Caco-2 (cell line): ENCODE measurements at regions not wholly inside any gene's neighbourhood (a gene's known extent, or its start where the extent isn't known, plus 50 kb on each side); places are given as distances from the start of the nearest gene placed in this dataset.

Source experiments
- BruUV-seq: library from RNA; stranded (reverse); fragments of 400-500 nt; replicated peaks from 2 replicates; lab custom pipeline; 2021; lab: Mats Ljungman, UMichigan
- CTCF ChIA-PET: fragments of 300-600 bp; sonication (Branson Sonifier 250); formaldehyde crosslinking; loops from one replicate; lab custom pipeline; 2022; ENCODE audit warnings: antibody characterized with exemption; lab: Charles Lee
- POLR2A ChIA-PET: fragments of 300-600 bp; sonication (Branson Sonifier 250); formaldehyde crosslinking; loops from one replicate; lab custom pipeline; 2022; ENCODE audit warnings: antibody characterized with exemption; lab: Charles Lee
- DNase-seq, 2 experiments: peaks; one replicate each; pipeline versions ENCODE4 v3.0.0 to v3.0.0-alpha.2; 2020 to 2022
- H3K27me3 ChIP-seq: replicated peaks from 2 replicates; pipeline ENCODE4 v1.6.0; 2011; ENCODE audit warnings: low read length; ENCODE audit not compliant: control insufficient read depth, insufficient read depth
- H3K36me3 ChIP-seq: 2 replicates; pipeline ENCODE4 v1.5.1; 2011; ENCODE audit warnings: low read length; ENCODE audit not compliant: control insufficient read depth, insufficient read depth
- H3K4me1 ChIP-seq: fragments of 250-450 bp; sonication (Bioruptor Pico); 2 replicates; pipeline ENCODE4 v1.5.1; 2020; ENCODE audit warnings: mild to moderate bottlenecking
- H3K4me3 ChIP-seq: 2 replicates; pipeline ENCODE4 v1.5.1; 2011; ENCODE audit warnings: low read depth, mild to moderate bottlenecking, control low read depth, low read length
- H3K9me3 ChIP-seq: fragments of 250-450 bp; sonication (Bioruptor Pico); 2 replicates; pipeline ENCODE4 v1.5.1; 2020; ENCODE audit warnings: mild to moderate bottlenecking, moderate library complexity
- H3K27ac Mint-ChIP-seq: one replicate; pipeline ENCODE4 v1.8.0; 2022; ENCODE audit warnings: mixed read lengths; ENCODE audit not compliant: unreplicated experiment
- H3K27me3 Mint-ChIP-seq: one replicate; pipeline ENCODE4 v1.8.0; 2022; ENCODE audit warnings: mixed read lengths; ENCODE audit not compliant: insufficient read depth, unreplicated experiment
- H3K36me3 Mint-ChIP-seq: one replicate; pipeline ENCODE4 v1.8.0; 2022; ENCODE audit warnings: mild to moderate bottlenecking, mixed read lengths; ENCODE audit not compliant: insufficient read depth, unreplicated experiment
- H3K4me1 Mint-ChIP-seq: one replicate; pipeline ENCODE4 v1.8.0; 2022; ENCODE audit warnings: low read depth, mixed read lengths; ENCODE audit not compliant: unreplicated experiment
- H3K4me3 Mint-ChIP-seq: one replicate; pipeline ENCODE4 v1.8.0; 2022; ENCODE audit warnings: mild to moderate bottlenecking, moderate library complexity, mixed read lengths; ENCODE audit not compliant: unreplicated experiment
- H3K9me3 Mint-ChIP-seq: one replicate; pipeline ENCODE4 v1.8.0; 2022; ENCODE audit warnings: mixed read lengths; ENCODE audit not compliant: unreplicated experiment
- intact Hi-C: fragments of 100-400 bp; cut with micrococcal nuclease; formaldehyde crosslinking; loops from one replicate; pipeline ENCODE4 v1.10.0; 2022; ENCODE audit not compliant: unreplicated experiment
- TF ChIP-seq, protein P1 (sequence below), 2 experiments: fragments of 200-600 bp in 1 of 2; IDR thresholded peaks; 1 replicate in 1 of 2; 2 replicates in 1 of 2; pipeline versions ENCODE4 v1.5.1 to v1.8.0; 2011 to 2022; ENCODE audit warnings: antibody characterized with exemption in 1 of 2, control low read depth in 1 of 2, inconsistent platforms in 1 of 2, low read depth in 1 of 2, low read length in 1 of 2, mild to moderate bottlenecking in 1 of 2, moderate library complexity in 1 of 2; ENCODE audit not compliant: insufficient read depth in 1 of 2, severe bottlenecking in 1 of 2, unreplicated experiment in 1 of 2

DNA sequence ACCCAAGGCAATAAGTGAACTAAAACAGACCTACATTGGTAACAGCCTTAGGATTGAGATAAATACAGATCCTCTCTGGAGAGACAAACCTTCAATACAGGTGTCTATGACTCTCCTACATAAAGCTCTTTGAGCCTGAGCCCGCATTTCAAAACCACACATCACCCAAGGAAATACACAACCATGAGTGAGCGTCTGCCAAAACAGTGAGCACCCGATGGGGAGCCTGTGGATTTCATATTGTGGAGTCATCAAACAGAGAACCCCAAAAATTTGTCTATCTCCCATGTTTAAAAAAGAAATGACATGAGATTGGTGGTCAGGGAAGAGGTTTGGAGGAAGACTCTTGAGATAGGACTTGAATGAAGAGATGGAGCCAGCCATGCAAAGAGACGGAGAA is 102.2 kb upstream of the LHX1 start:
- H3K9me3 Mint-ChIP-seq: peaks cover 10% of the 10 kb centered on the region
- Histone ChIP-seq H3K9me3 (no peaks in the 10 kb centered on the region; the same call in 1 of the 2 replicates), H3K27me3 (no peaks in the 10 kb centered on the region), H3K4me1 (no peaks in the 10 kb centered on the region), H3K36me3 (no peaks in the 10 kb centered on the region), H3K4me3 (no peak overlapping the region)
- no peak overlapping the region for H3K27ac Mint-ChIP-seq
- ChIA-PET POLR2A (no interaction called here), CTCF (no interaction called here)
- H3K36me3 Mint-ChIP-seq: no peaks in the 10 kb centered on the region
- no peaks in the 10 kb centered on the region for H3K4me1 Mint-ChIP-seq
- H3K4me3 Mint-ChIP-seq: no peak overlapping the region
- intact Hi-C loops: no loop called here
- TF ChIP-seq, protein P1, sequence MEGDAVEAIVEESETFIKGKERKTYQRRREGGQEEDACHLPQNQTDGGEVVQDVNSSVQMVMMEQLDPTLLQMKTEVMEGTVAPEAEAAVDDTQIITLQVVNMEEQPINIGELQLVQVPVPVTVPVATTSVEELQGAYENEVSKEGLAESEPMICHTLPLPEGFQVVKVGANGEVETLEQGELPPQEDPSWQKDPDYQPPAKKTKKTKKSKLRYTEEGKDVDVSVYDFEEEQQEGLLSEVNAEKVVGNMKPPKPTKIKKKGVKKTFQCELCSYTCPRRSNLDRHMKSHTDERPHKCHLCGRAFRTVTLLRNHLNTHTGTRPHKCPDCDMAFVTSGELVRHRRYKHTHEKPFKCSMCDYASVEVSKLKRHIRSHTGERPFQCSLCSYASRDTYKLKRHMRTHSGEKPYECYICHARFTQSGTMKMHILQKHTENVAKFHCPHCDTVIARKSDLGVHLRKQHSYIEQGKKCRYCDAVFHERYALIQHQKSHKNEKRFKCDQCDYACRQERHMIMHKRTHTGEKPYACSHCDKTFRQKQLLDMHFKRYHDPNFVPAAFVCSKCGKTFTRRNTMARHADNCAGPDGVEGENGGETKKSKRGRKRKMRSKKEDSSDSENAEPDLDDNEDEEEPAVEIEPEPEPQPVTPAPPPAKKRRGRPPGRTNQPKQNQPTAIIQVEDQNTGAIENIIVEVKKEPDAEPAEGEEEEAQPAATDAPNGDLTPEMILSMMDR (IDR thresholded peaks at IDR 0.05; ENCODE audit: insufficient read depth in 1 of 2, low read depth in 1 of 2, low read length in 1 of 2, severe bottlenecking in 1 of 2, unreplicated experiment in 1 of 2): no peak
- no TSS peak for BruUV-seq
- no peak for DNase-seq
- peaks cover 10% of the 10 kb centered on the region for H3K27me3 Mint-ChIP-seq

DNA sequence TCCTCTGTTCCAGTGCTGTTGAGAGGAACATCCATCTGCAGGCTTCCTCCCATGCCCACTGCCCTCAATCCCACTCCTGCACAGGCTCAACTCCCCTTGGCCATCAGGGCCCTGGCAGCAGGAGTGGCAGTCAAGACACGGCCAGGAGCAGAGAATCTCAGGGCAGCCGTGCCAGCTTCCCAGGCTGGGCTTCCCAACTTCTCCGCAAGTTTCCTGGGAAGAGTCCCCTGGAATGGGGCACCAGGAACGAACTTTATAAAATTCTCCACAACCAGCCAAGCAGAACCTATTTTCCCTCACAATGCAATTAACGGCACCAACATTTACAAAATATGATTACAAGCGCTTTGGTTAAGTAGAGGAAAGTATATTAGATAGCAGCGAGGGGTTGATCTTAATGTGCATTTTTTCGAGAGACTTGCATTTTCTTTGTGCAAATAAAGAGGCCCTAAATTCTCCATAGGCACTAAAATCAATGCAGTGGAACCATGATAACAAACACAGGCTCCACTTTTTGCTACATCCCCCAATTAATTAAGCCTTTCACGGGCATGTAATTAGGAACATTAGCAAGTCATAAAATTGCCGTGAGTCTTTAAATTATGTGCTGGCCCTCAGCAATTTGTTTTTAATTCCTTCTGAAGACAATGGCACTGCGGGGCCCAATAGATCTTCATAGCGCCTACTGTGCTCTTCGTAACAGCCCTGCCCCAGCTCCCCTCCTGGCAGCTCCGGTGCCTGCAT is 99.9 kb upstream of the LHX1 start:
- Histone ChIP-seq H3K9me3 (no peaks in the 10 kb centered on the region; the same call in 1 of the 2 replicates), H3K27me3 (no peaks in the 10 kb centered on the region), H3K4me1 (no peaks in the 10 kb centered on the region), H3K36me3 (no peaks in the 10 kb centered on the region), H3K4me3 (no peak overlapping the region)
- peaks cover 12% of the 10 kb centered on the region for H3K27me3 Mint-ChIP-seq
- intact Hi-C loops: no loop called here
- no peak for DNase-seq
- POLR2A ChIA-PET: no interaction called here
- no peaks in the 10 kb centered on the region for H3K36me3 Mint-ChIP-seq
- H3K4me1 Mint-ChIP-seq: no peaks in the 10 kb centered on the region
- no peak overlapping the region for H3K27ac Mint-ChIP-seq
- CTCF ChIA-PET: no interaction called here
- TF ChIP-seq, protein P1 (IDR thresholded peaks at IDR 0.05; ENCODE audit: insufficient read depth in 1 of 2, low read depth in 1 of 2, low read length in 1 of 2, severe bottlenecking in 1 of 2, unreplicated experiment in 1 of 2): no peak
- BruUV-seq: no TSS peak
- peaks cover 10% of the 10 kb centered on the region for H3K9me3 Mint-ChIP-seq
- no peak overlapping the region for H3K4me3 Mint-ChIP-seq

DNA sequence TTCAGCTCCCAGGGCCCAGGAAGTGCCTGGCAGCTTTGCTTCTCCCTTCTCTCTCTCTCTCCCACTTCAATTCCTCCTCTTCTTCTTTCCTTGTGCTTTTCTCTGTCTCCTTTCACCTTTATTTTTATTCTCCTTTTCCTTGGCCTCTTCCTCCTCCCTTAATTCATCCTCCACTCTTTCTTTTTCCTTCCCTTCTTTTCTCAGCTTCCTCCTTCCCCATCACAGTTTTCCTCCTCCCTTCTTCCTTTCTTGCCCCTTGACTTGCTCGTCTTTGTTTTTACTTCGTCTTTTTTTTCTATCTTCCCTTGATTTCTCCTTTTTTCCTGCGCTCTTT is 99.4 kb upstream of the LHX1 start:
- Histone ChIP-seq H3K27me3 (no peaks in the 10 kb centered on the region), H3K36me3 (no peaks in the 10 kb centered on the region), H3K9me3 (no peaks in the 10 kb centered on the region; the same call in 1 of the 2 replicates), H3K4me1 (no peaks in the 10 kb centered on the region), H3K4me3 (no peak overlapping the region)
- TF ChIP-seq, protein P1 (IDR thresholded peaks at IDR 0.05; ENCODE audit: insufficient read depth in 1 of 2, low read depth in 1 of 2, low read length in 1 of 2, severe bottlenecking in 1 of 2, unreplicated experiment in 1 of 2): no peak
- Mint-ChIP-seq H3K27me3 (peaks cover 12% of the 10 kb centered on the region), H3K4me3 (no peak overlapping the region), H3K4me1 (no peaks in the 10 kb centered on the region), H3K9me3 (peaks cover 10% of the 10 kb centered on the region), H3K36me3 (no peaks in the 10 kb centered on the region), H3K27ac (no peak overlapping the region)
- no peak for DNase-seq
- ChIA-PET POLR2A (no interaction called here), CTCF (no interaction called here)
- no TSS peak for BruUV-seq
- intact Hi-C loops: no loop called here
